Caco-2 (cell line): ENCODE measurements at regions not wholly inside any gene's neighbourhood (a gene's known extent, or its start where the extent isn't known, plus 50 kb on each side); places are given as distances from the start of the nearest gene placed in this dataset.
A peak's percentile ranks its signal among the peaks of the same experiment; 100 is the strongest.

Experiments
- BruUV-seq: library from RNA; stranded (reverse); fragments of 400-500 nt; replicated peaks from 2 replicates; lab custom pipeline; 2021; lab: Mats Ljungman, UMichigan
- CTCF ChIA-PET: fragments of 300-600 bp; sonication (Branson Sonifier 250); formaldehyde crosslinking; loops from one replicate; lab custom pipeline; 2022; ENCODE audit warnings: antibody characterized with exemption; lab: Charles Lee
- POLR2A ChIA-PET: fragments of 300-600 bp; sonication (Branson Sonifier 250); formaldehyde crosslinking; loops from one replicate; lab custom pipeline; 2022; ENCODE audit warnings: antibody characterized with exemption; lab: Charles Lee
- DNase-seq, 2 experiments: peaks; one replicate each; pipeline versions ENCODE4 v3.0.0 to v3.0.0-alpha.2; 2020 to 2022
- H3K27me3 ChIP-seq: replicated peaks from 2 replicates; pipeline ENCODE4 v1.6.0; 2011; ENCODE audit warnings: low read length; ENCODE audit not compliant: control insufficient read depth, insufficient read depth
- H3K36me3 ChIP-seq: 2 replicates; pipeline ENCODE4 v1.5.1; 2011; ENCODE audit warnings: low read length; ENCODE audit not compliant: control insufficient read depth, insufficient read depth
- H3K4me1 ChIP-seq: fragments of 250-450 bp; sonication (Bioruptor Pico); 2 replicates; pipeline ENCODE4 v1.5.1; 2020; ENCODE audit warnings: mild to moderate bottlenecking
- H3K4me3 ChIP-seq: 2 replicates; pipeline ENCODE4 v1.5.1; 2011; ENCODE audit warnings: low read depth, mild to moderate bottlenecking, control low read depth, low read length
- H3K9me3 ChIP-seq: fragments of 250-450 bp; sonication (Bioruptor Pico); 2 replicates; pipeline ENCODE4 v1.5.1; 2020; ENCODE audit warnings: mild to moderate bottlenecking, moderate library complexity
- H3K27ac Mint-ChIP-seq: one replicate; pipeline ENCODE4 v1.8.0; 2022; ENCODE audit warnings: mixed read lengths; ENCODE audit not compliant: unreplicated experiment
- H3K27me3 Mint-ChIP-seq: one replicate; pipeline ENCODE4 v1.8.0; 2022; ENCODE audit warnings: mixed read lengths; ENCODE audit not compliant: insufficient read depth, unreplicated experiment
- H3K36me3 Mint-ChIP-seq: one replicate; pipeline ENCODE4 v1.8.0; 2022; ENCODE audit warnings: mild to moderate bottlenecking, mixed read lengths; ENCODE audit not compliant: insufficient read depth, unreplicated experiment
- H3K4me1 Mint-ChIP-seq: one replicate; pipeline ENCODE4 v1.8.0; 2022; ENCODE audit warnings: low read depth, mixed read lengths; ENCODE audit not compliant: unreplicated experiment
- H3K4me3 Mint-ChIP-seq: one replicate; pipeline ENCODE4 v1.8.0; 2022; ENCODE audit warnings: mild to moderate bottlenecking, moderate library complexity, mixed read lengths; ENCODE audit not compliant: unreplicated experiment
- H3K9me3 Mint-ChIP-seq: one replicate; pipeline ENCODE4 v1.8.0; 2022; ENCODE audit warnings: mixed read lengths; ENCODE audit not compliant: unreplicated experiment
- CTCF ChIP-seq, 2 experiments: fragments of 200-600 bp in 1 of 2; IDR thresholded peaks; 1 replicate in 1 of 2; 2 replicates in 1 of 2; pipeline versions ENCODE4 v1.5.1 to v1.8.0; 2011 to 2022; ENCODE audit warnings: antibody characterized with exemption in 1 of 2, control low read depth in 1 of 2, inconsistent platforms in 1 of 2, low read depth in 1 of 2, low read length in 1 of 2, mild to moderate bottlenecking in 1 of 2, moderate library complexity in 1 of 2; ENCODE audit not compliant: insufficient read depth in 1 of 2, severe bottlenecking in 1 of 2, unreplicated experiment in 1 of 2
- intact Hi-C: fragments of 100-400 bp; cut with micrococcal nuclease; formaldehyde crosslinking; loops from one replicate; pipeline ENCODE4 v1.10.0; 2022; ENCODE audit not compliant: unreplicated experiment

- CTCF ChIA-PET: no interaction called here
- H3K36me3 ChIP-seq: no peaks in the 10 kb centered on the region
- no peaks in the 10 kb centered on the region for H3K36me3 Mint-ChIP-seq
- H3K27ac Mint-ChIP-seq: no peak overlapping the region
- DNase-seq: no peak
- H3K4me3 Mint-ChIP-seq: no peak overlapping the region
- POLR2A ChIA-PET: no interaction called here
- H3K9me3 ChIP-seq: no peaks in the 10 kb centered on the region
- H3K4me1 Mint-ChIP-seq: no peaks in the 10 kb centered on the region
- H3K27me3 Mint-ChIP-seq: no peaks in the 10 kb centered on the region
- BruUV-seq: no TSS peak
- H3K4me1 ChIP-seq: no peaks in the 10 kb centered on the region
- intact Hi-C loops: no loop called here
- no peak overlapping the region for H3K4me3 ChIP-seq
- H3K9me3 Mint-ChIP-seq: no peaks in the 10 kb centered on the region
- H3K27me3 ChIP-seq: no peaks in the 10 kb centered on the region
- no peak for TF ChIP-seq CTCF (IDR thresholded peaks at IDR 0.05; ENCODE audit: insufficient read depth in 1 of 2, low read depth in 1 of 2, low read length in 1 of 2, severe bottlenecking in 1 of 2, unreplicated experiment in 1 of 2)
These were observed 410.2 kb upstream of the CHST9 start for GRCh38 chr18:27595113-27595838.

GRCh38 chr18:27585602-27586173 is 400.6 kb upstream of the CHST9 start:
- peak; percentile 27 to 55 for DNase-seq
- intact Hi-C loops: no loop called here
- POLR2A ChIA-PET: no interaction called here
- TF ChIP-seq CTCF (IDR thresholded peaks at IDR 0.05; ENCODE audit: insufficient read depth in 1 of 2, low read depth in 1 of 2, low read length in 1 of 2, severe bottlenecking in 1 of 2, unreplicated experiment in 1 of 2): no peak
- H3K27me3 Mint-ChIP-seq: no peaks in the 10 kb centered on the region
- no peaks in the 10 kb centered on the region for H3K9me3 Mint-ChIP-seq
- no peak overlapping the region for H3K4me3 Mint-ChIP-seq
- Histone ChIP-seq H3K36me3 (no peaks in the 10 kb centered on the region), H3K27me3 (no peaks in the 10 kb centered on the region), H3K9me3 (no peaks in the 10 kb centered on the region), H3K4me3 (no peak overlapping the region), H3K4me1 (no peaks in the 10 kb centered on the region)
- no peak overlapping the region for H3K27ac Mint-ChIP-seq
- H3K36me3 Mint-ChIP-seq: no peaks in the 10 kb centered on the region
- CTCF ChIA-PET: no interaction called here
- no peaks in the 10 kb centered on the region for H3K4me1 Mint-ChIP-seq
- BruUV-seq: no TSS peak

DNA sequence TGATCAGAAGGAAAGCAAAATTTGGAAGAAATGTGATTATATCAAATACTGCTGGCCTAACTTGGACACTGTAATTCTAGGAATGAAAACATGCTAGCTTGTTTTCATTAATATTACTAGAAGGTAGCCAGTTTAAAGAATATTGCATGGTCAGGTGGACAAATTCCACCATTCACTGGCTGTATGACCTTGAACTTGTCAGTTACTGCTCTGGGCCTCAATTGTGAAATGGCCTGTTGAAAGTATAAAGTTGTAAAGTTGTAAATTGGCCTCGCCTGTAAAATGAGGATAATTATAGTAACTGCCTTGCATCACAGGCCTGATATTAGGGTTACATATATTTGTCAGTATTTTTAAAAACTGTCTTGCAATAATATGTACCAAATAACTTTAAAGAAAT is 398.4 kb upstream of the CHST9 start:
- CTCF ChIA-PET: no interaction called here
- Mint-ChIP-seq H3K27me3 (no peaks in the 10 kb centered on the region), H3K9me3 (no peaks in the 10 kb centered on the region), H3K36me3 (no peaks in the 10 kb centered on the region), H3K4me3 (no peak overlapping the region), H3K4me1 (no peaks in the 10 kb centered on the region), H3K27ac (no peak overlapping the region)
- intact Hi-C loops: no loop called here
- no peak for DNase-seq
- no peaks in the 10 kb centered on the region for H3K4me1 ChIP-seq
- no peak for TF ChIP-seq CTCF (IDR thresholded peaks at IDR 0.05; ENCODE audit: insufficient read depth in 1 of 2, low read depth in 1 of 2, low read length in 1 of 2, severe bottlenecking in 1 of 2, unreplicated experiment in 1 of 2)
- no peak overlapping the region for H3K4me3 ChIP-seq
- POLR2A ChIA-PET: no interaction called here
- no peaks in the 10 kb centered on the region for H3K36me3 ChIP-seq
- BruUV-seq: no TSS peak
- no peaks in the 10 kb centered on the region for H3K9me3 ChIP-seq
- no peaks in the 10 kb centered on the region for H3K27me3 ChIP-seq
